Neutrophil (primary cell): ENCODE measurements at regions not wholly inside any gene's neighbourhood (a gene's known extent, or its start where the extent isn't known, plus 50 kb on each side); places are given as distances from the start of the nearest gene placed in this dataset.

Source experiments
- H3K27ac ChIP-seq: fragments of 200-600 bp; sonication (generic); 2 replicates; pipeline ENCODE4 v1.5.1; 2016; ENCODE audit warnings: mild to moderate bottlenecking, moderate library complexity
- H3K27me3 ChIP-seq: fragments of 200-600 bp; sonication (generic); 2 replicates; pipeline ENCODE4 v1.6.0; 2016; ENCODE audit warnings: mild to moderate bottlenecking
- H3K36me3 ChIP-seq: fragments of 200-600 bp; sonication (generic); 2 replicates; pipeline ENCODE4 v1.5.1; 2017
- H3K4me1 ChIP-seq, 2 experiments: fragments of 200-600 bp in 1 of 2; sonication (generic) in 1 of 2; 1 replicate in 1 of 2; 2 replicates in 1 of 2; pipeline versions ENCODE4 v1.5.1 to v1.6.1; 2013 to 2016; ENCODE audit warnings: low read depth in 1 of 2, low read length in 1 of 2, mild to moderate bottlenecking in 1 of 2, moderate library complexity in 1 of 2; ENCODE audit not compliant: control insufficient read depth in 1 of 2, insufficient read depth in 1 of 2
- H3K4me3 ChIP-seq, 2 experiments: fragments of 200-600 bp in 1 of 2; sonication (generic) in 1 of 2; 1 replicate in 1 of 2; 2 replicates in 1 of 2; pipeline ENCODE4 v1.5.1; 2013 to 2016; ENCODE audit warnings: low read depth in 1 of 2, low read length in 1 of 2, mild to moderate bottlenecking in 1 of 2, moderate library complexity in 1 of 2
- H3K9me3 ChIP-seq: fragments of 200-600 bp; sonication (generic); 2 replicates; pipeline ENCODE4 v1.5.1; 2016
- CTCF ChIP-seq: fragments of 200-600 bp; sonication (generic); IDR thresholded peaks from 2 replicates; pipeline ENCODE4 v1.5.1; 2016; ENCODE audit warnings: antibody characterized with exemption

- TF ChIP-seq CTCF: no peak
- Histone ChIP-seq H3K27me3 (no peaks in the 10 kb centered on the region), H3K9me3 (no peaks in the 10 kb centered on the region), H3K36me3 (no peaks in the 10 kb centered on the region), H3K4me1 (no peaks in the 10 kb centered on the region), H3K27ac (no peak overlapping the region), H3K4me3 (no peak overlapping the region)
Observed at GRCh38 chr4:27129871-27130366, 269.3 kb downstream of the STIM2 start.

DNA sequence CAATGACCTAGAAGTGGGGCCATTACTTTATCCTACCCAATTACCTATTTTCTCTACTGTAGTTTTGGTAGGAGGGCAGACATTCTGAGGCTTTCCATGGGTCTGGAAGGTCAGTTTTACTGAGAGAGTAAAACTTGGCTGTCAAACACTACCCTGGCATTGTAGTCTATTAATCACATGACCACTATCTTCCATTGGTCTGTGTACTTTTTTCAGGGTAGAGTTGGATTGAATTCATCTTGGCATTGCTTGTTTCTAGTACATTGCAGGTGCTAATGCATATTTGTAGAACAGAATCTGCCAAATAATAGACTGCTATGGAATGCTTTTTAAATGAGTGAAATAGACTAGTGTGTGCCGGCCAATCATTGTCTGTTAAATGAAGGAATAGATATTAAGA, 271.9 kb downstream of the STIM2 start:
- Histone ChIP-seq H3K27me3 (no peaks in the 10 kb centered on the region), H3K36me3 (no peaks in the 10 kb centered on the region), H3K27ac (no peak overlapping the region), H3K4me1 (no peaks in the 10 kb centered on the region), H3K4me3 (no peak overlapping the region), H3K9me3 (no peaks in the 10 kb centered on the region)
- TF ChIP-seq CTCF: no peak

DNA sequence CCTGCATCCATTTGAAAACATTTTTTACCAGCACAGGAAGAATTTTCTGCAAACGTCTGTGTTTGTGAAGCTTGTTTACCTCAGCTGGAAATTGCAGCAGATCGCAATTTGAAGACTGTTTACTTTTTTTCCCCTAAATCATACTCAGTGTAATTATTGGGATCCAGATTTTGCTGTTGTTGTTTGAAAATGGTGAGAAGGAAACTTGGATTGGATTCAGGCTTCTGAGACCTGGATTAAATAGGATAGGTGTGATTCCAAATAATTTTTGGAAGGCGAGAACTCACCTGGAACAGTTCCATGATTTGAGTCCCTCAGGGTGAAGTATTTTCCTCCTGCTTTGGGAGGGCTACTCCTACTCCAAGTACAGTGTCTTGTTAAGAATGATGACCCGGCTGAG, 279.8 kb downstream of the STIM2 start:
- no peak for TF ChIP-seq CTCF
- Histone ChIP-seq H3K9me3 (no peaks in the 10 kb centered on the region), H3K27ac (no peak overlapping the region), H3K27me3 (no peaks in the 10 kb centered on the region), H3K4me3 (no peak overlapping the region), H3K36me3 (no peaks in the 10 kb centered on the region), H3K4me1 (no peaks in the 10 kb centered on the region)

GRCh38 chr4:27141530-27141929, 280.9 kb downstream of the STIM2 start:
- Histone ChIP-seq H3K36me3 (no peaks in the 10 kb centered on the region), H3K27me3 (no peaks in the 10 kb centered on the region), H3K4me3 (no peak overlapping the region), H3K9me3 (no peaks in the 10 kb centered on the region), H3K27ac (no peak overlapping the region), H3K4me1 (no peaks in the 10 kb centered on the region)
- no peak for TF ChIP-seq CTCF

DNA sequence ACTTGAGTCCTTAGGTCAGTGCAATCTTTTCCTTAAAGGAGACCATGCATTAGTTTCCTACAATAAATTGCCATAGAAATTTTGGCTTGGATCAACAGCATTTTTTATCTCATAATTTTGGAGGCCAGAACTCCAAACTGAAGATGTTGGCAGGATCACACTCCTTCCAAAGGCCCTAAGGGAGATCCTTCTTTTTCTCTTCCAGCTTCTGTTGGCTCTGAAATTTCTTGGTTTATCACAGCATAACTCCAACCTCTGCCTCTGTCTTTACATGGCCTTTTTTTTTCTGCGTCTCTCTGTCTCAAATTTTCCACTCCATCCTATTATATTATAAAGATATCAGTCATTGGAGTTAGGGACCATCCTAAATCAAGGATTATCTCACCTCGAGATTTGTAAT, 282.2 kb downstream of the STIM2 start:
- no peak for TF ChIP-seq CTCF

DNA sequence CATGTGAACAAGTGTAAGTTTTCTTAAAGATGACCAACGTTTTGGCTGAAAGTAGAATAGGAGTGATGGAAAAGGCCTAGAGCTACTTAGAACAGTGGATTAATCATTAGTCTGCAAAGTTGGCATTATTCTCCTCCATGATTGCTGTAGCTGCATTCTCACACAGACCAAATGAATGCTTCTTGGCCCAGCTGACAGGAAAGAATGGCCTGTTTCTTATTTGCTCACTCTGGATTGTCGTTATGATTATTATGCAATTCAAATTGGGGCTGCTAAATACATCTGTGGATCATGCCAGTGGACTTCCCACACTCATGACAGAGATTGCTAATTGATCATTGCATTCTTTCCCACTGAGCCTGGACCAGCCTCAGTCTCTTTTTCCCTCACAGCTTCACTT, 285.0 kb downstream of the STIM2 start:
- H3K27ac ChIP-seq: no peak overlapping the region
- no peak for TF ChIP-seq CTCF
- no peak overlapping the region for H3K4me3 ChIP-seq
- no peaks in the 10 kb centered on the region for H3K27me3 ChIP-seq
- no peaks in the 10 kb centered on the region for H3K36me3 ChIP-seq
- H3K9me3 ChIP-seq: no peaks in the 10 kb centered on the region
- no peaks in the 10 kb centered on the region for H3K4me1 ChIP-seq

More for the DNA sequence above, 282.2 kb downstream of the STIM2 start:
- Histone ChIP-seq H3K9me3 (no peaks in the 10 kb centered on the region), H3K36me3 (no peaks in the 10 kb centered on the region), H3K4me1 (no peaks in the 10 kb centered on the region), H3K27me3 (no peaks in the 10 kb centered on the region), H3K4me3 (no peak overlapping the region), H3K27ac (no peak overlapping the region)
